Epidermal melanocyte (primary cell): ENCODE measurements at regions not wholly inside any gene's neighbourhood (a gene's known extent, or its start where the extent isn't known, plus 50 kb on each side); places are given as distances from the start of the nearest gene placed in this dataset.

Source experiments
- DNase-seq: peaks from one replicate; pipeline ENCODE4 v3.0.0; 2011; ENCODE audit warnings: low spot score; ENCODE audit not compliant: insufficient read length

DNA sequence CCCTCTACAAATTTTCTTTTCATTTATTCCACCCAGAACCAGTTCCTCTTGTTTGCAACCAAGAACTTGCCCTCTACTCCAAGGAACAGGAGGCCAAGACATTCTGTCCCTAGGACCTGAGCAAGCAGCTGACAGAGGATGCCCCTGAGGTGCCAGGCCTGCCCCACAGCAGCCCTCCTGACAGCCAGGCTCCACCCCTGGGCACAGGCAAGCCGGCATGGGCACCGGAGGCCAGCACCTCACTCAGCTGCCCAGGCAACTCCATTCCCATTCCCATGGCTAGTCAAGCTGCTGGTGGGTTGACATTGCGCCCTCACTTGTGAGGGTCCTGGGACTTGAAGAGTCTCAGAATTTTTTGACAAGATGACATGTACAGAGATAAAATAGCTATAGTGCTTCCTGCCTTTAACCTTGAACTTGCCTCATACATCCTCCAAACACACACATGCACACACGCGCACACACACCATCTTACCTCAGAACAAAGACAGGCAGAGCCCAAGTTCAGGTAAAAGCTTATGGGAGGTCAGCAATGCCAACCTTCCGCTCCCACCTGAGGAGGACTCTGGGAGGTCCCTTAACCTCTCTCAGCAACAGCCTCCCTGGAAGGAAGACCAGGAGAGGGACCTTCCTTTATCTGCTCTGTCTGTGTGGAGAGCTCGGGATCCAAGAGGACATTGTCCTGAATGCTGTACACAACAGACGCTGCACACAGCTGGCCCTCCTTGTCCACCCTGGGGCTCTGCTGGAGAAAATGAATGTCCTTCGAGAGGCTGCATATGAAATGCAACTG is 620.9 kb upstream of the CADM1 start:
- no peak for DNase-seq

DNA sequence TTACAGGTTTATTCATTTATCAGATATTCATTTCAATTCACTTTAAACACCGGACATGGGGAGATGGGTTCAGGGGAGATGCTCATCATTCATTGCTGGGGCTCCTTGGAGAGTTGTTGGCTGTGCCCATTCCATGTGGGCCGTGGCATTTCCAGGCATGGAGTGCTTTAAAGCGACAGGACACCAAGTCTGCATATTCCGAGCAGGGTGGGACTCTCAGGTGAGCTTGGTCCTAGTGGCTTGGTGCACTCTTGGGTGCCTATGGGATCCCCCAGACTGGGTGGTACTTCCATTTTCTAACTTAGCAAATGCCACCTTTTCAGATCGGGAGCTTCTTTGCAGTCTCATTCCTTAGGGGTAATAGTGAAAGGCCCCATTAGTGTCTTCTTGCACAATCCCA is 619.5 kb upstream of the CADM1 start:
- DNase-seq = no peak

DNA sequence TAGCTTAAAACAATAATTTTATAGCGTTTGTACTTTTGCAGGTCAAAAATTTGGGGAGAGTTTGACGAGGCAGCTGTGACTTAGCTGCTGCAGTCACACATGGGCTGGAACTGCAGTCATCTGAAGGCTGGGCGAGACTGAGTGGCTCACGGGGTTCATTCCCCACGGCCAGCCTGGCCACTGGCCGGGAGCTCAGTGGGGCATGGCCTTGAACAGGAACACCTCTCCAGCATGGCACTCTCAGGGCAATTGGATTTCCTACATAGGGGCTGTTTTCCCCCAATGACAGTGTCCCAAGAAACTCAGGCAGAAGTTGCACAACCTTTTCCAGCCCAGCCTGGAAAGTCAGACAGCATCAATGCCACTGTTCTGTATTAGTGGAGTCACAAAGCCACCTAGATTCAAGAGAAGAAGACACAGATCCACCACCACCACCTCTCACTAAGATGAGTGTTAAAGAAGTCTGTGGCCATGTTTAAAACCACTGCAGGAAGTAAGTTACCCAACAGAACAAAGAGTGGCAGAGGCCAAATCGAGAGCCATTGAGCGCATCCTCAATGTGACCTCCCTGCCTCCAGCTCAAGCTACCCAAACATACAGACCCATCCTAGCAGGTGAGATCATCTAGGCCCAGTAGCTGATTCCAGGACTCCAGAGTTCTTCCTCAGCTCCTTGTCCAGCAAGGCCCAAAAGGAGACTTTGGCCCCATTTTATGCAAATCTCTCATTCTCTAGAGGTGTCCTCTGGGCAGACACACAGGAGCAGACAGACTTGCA is 618.7 kb upstream of the CADM1 start:
- DNase-seq = no peak

DNA sequence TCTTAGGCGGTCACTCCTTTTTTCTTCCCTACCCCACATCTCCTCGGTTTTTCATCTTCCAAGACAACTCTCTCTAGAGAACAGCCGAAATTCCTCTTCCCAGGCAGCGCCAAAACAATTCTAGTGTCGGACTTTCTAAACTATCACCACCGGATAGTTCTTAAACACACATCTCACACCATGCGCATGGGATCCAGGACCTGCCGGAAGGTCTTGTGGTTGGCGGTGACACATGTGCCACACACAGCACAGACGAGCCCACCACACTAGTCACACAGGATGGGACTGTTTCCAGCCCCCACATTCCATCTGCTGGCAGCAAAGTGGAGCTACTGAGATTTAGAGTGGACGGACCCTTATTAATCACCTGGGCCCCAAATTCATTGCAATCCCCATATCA is 614.9 kb upstream of the CADM1 start:
- no peak for DNase-seq

DNA sequence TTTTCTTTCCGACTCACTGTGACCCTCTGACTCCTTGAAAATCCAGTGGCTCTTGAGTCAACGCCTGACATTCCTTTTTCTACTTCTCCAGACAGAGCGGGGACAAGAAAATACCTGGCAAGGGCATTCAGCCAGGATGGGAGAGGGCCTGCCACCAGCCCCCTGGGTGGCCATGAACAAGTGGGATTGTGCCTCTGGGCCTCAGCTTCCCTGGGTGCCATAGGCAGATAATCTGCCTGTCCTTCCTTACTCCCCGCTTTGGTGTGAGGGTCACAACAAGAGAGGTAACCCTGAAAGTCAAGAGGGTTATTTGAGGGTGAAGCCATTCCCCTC is 613.9 kb upstream of the CADM1 start:
- no peak for DNase-seq

DNA sequence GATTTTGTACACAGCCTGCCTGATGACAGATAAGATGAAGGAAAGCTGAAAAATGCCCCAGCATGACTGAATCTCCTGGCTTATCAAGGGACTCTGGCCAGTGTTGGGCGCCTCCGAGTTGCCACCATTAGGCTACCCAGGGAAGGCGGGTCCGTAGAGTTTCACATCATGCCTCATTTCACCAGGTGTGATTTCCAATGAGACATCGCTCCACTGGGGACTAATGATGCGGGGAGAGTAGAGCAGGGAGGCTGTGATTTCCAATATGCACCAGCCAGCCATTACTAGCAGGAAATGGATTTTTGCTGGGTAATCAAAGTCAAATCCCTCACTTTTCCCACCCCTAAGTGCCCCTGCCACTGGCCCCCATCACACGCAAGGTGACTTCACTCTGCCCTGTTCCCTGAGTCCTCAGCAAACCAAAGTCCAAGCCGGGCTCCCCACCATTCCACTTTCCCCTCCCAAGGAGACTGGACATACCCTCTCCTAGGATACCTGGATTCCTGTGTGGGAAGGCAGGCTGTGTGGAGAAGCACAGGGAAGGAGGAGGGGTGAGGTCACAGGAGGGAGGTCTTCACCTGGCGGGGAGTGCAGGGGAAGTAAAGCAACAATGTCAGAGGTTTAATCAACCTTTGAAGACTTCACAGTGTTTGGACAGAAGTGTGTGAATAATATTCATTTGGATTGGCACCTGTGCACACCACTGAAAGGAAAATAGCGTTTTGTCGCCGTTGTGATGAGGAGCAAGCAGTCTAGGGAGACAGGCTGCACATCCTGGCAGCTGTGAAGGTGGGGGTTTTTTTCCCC is 613.3 kb upstream of the CADM1 start:
- no peak for DNase-seq

DNA sequence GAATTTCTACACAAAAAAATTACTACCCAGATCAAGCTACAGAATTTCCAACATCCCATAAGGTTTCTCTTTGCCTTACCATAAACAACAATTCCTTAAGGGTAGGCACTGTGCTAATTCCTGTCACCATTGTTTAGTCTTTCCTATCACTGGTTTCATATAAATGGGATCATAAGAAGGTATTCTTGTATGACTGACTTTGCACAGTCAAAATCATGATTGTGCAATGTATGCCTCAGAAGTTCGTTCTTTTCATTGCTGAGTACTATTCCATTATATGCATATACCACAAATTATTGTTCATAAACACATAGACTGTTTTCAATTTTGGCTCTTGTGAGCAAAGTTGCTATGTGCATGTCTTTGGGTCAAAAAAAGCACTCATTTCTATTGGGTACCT is 611.6 kb upstream of the CADM1 start:
- DNase-seq = no peak

DNA sequence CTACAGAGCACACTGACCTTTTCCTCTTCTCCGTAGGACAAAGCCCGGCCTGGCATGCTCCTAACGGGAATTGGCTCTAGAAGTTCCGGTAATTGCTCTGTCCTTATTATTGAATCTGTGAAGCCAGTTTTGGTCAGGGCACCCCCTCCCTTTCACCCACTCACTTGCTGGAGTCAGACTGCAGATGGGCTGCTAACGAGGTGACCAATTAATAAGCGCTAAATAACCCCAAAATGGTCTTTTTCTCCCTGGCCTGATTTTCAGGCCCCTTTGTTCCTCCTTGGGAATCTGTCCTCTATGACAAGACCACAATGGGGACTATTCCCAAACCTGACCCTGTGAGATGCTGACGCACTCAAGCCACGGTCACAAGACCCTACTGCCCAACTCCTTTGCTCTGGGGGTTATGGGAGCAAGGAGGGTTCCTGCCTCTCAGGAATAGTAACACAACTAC is 610.0 kb upstream of the CADM1 start:
- no peak for DNase-seq

DNA sequence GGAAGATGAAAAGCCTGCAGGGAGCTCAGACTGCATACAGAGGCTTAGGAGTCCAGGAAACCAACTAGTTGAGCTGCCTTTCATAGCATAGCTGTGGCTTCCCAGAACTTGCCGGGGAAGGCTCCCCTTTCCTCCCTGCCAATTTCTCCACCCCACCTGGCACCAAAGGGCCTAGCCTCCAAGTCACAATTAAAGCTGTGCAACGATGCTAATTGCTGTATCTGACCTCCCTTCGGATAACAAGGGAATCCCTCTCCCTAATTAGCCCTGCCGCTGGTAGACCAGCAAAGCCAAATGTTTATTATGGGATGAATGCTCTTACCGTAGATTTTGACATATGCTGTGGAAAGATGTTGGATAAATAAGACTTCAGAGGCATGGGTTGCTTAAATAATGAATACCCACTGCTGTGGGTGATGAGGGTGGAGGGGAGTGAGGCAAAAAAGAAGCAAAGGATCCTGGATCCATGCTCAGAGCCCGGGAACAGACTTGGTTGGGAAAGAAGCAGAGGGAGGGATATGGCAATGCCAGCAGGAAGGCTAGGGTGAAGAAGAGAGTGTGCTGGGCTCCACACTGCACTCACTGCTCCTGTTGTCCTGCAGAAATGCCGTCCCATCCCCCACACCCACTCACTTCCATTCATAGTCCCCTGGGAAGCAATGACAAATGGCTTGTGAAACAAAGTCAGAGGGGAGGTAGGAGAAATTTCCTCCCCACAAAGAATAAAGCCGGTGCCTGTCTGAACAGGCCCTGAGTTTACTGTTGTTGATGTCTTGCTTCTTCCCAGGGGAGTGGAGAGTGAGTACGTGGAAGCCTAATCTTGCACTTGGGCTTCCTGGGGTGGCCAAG is 608.1 kb upstream of the CADM1 start:
- DNase-seq = no peak

DNA sequence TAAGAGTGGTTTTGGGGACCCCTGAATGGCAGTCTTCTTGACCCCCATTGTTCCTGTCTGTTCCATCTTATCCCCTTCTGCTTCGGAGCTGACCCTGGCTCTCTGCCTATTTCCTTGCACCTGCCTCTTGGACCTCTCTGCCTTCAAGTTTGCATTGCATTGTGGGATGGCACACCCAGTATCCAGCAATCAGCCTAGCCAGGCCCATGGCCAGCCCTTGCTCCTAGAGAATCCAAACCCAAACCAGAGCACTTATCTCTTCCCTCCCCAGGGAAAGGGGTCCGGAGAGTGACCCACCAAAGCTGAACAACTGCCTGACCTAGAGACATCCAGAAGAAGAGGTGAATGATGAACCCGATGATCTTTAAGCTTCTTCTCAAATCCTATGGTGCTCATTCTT is 607.3 kb upstream of the CADM1 start:
- no peak for DNase-seq

DNA sequence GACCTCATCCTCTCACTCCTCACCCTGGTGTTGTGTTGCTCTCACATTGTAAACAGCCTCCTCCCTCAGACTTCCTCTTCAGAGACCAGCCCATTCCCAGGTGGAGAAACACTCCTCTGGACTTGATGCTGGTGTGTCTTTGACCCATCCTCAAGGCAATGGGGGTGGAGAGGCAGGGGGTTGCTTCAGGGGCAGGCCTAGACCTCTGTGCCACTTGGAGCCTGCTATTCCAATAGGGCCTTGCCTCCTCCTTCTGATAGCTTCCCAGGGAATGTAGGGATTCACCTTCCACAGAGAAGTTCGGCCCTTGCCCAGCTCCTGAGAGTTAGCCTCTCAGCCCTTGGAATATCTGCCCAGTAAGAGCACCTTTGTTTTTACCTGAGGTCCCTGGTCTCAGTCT is 606.6 kb upstream of the CADM1 start:
- DNase-seq = no peak

DNA sequence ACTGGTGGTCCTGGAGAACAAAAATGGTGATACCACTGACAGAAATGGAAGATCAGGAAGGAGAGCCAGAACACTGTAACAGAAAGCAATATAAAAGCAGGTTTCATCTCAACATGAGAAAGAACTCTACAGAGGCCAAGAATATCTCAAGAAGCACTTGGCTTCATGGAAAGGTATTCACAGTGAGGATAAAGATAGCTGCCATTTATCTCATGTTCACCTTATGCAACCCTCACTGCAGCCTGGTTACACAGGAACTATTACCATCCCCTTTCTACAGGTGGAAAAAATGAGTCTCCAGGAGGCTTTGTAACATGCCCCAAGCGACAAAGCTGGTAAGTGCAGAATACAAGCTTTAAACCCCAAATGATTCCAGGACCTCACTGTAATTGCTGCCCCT is 606.1 kb upstream of the CADM1 start:
- DNase-seq = no peak

DNA sequence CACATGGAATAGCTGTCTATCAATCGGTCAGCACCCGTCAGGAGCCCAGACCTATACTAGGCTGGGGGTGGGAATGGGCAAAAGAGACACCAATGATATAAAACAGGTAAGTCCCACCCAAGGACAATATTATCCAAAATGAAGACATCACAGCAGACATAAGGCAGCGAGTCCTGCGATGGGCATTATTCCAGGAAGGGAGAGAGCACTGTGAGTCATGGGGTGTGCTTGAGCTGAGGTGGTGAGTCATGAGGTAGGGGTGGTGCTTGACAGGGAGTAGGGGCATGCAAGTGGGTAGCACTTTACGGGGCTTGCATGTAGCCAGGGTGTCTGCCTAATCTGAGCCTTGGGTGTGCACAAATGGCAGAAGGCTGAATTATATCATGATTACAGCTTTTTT is 605.0 kb upstream of the CADM1 start:
- DNase-seq = no peak

DNA sequence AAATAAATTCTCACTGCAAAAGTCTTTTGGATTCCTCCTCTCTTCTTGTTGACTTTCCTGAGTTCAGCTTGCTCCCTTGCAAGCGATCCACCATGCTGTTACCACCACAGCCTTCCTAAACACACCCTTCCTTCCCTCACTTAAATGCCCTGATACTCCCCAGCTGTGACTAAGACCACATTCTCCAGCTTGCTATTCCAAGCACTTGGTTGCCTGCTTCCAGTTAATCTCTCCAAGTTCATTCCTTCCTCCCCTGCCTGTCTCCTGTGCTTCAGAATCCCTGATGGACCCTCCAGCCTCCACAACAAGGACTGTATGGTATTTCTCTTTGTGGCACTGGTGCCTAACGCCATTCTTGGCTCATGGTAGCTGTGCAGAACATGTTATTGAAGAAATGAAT is 603.9 kb upstream of the CADM1 start:
- no peak for DNase-seq

DNA sequence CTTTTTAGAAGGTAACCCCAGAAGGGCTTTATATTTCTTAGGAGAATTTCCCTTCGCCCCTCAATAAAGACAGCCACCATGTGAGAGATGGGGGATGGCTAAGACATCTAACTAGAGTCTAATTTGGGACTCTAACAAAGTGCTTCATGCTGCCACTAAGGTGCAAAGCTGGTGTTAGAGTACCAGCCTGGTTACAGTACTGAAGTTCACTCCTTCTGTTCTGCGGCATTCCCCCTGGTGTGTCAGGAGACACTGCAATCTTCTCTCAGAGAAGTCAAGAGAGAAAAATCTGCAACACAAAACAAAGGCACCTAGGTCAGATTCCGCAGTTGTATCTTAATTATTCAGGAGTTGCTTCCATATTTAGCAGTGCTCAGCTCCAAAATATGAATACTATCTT is 603.0 kb upstream of the CADM1 start:
- DNase-seq = no peak

DNA sequence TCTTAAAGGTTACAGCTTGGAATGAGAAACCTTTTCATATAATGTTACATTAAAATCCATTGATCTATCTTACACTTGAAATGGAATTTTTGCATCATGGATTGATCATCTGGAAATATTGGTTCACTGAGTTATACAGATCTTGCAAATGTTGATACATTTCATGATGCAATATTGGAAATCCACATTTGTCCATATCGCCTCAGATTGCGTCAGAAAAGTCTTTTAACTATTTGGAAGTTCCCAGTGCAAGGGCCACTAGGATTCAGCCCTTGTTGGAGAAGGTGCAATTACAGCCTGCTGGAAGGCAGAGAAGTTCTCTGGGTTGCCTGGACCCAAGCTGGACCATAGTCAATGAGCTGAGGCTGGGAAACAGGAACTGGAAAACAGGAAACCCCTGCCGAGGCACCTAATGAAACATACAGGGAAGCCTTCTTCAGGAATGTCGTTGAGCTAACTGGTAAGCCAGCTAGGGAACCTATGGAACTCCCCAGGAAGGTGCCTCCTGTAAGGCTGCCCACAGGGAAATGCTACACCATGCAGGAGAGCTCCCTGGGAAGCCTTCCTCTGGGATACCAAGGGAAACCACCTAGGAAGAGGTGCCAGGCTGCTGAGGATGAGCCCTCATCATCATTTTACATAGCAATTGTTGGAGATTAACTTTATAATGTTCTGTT is 600.4 kb upstream of the CADM1 start:
- no peak for DNase-seq

DNA sequence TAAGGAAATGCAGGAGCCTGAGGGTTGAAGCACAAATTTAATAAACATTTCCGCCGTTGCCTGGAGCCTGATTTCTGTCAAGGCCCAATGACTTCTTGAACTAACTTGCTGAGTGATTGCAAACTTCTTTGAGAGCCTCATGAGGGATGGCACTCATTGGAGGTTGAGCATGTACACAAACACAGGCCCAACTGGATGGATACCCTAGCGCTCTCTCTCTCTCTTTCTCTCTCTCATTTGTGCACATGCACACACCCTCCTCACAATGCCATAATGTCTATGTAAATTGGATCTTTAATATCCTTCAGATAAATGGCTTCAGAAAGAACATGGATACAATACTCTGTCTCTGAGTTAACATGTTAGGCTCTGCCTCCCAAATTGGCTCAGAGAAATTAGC is 597.7 kb upstream of the CADM1 start:
- no peak for DNase-seq

DNA sequence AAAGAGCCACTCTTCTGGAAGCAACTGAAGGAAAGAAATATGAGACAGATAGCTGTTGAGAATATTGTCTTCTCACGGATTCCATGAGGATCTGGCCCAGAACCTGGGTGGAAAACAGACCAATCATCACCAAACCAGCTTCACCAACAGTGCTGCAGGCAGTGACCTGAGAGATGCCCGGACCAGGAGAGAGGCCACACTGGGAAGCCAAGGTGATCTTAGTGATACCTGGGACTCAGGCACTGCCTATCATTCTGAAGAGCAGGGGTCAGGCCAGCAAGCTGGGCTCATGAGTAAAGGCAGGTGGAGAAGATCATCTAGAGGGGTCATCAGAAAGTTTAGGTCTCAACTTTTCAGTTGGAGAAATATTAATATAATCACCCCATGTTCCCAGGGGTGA is 595.8 kb upstream of the CADM1 start:
- no peak for DNase-seq

DNA sequence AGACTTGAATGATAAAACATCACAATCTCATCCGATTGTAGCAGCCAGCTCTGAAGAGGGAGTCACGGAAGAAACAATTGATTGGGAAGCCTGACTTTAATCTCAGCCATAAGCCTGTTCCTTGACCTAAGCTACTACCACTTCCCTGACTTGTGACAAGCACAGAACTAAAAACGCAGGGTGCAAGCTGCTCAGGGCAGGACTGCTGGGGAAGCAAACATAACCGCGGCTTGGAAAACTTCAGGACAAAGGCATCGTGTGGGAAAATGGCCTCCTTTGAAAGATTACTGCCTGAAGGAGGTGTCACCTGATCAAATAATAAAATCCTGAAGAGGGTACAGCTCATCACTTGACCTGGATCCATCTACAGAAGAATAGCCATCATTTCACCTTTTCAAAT is 595.3 kb upstream of the CADM1 start:
- no peak for DNase-seq

DNA sequence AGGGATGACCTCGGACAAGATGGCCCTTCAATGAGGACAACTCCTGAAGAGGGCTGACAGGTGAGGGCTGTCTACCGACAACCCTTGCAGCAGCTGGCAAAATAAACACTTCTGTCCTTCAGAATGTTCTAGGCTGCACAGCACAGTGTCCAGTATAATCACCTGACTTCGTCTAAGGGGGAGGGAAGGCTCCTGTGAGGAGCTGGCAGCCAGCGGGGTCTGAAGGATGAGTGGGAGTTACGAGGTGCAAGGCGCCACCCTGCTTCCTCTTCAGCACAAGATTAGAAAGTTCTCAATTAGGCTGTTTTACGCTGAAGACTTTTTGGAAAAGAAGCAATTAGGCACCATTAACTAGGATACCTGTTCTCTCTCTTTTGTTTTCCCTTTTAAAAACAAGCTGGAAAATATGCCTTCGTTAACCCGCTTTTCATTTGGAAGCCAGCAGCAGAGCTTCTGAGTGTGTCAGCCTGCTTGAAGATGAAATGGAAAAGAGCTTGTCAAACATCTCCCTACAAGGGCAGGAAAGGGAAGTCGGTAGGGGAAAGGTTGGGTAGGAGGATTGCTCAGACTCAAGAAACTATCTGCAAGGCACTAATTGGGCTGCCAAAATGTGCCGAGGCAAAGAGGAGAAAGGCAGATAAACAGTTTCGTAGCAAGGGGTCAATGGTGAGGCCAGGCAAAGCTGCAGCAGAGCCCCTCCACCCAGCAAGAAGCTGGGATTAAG is 592.2 kb upstream of the CADM1 start:
- no peak for DNase-seq
